ENCODE measurements at regions not wholly inside any gene's neighbourhood (a gene's known extent, or its start where the extent isn't known, plus 50 kb on each side); places are given as distances from the start of the nearest gene placed in this dataset.

DNA sequence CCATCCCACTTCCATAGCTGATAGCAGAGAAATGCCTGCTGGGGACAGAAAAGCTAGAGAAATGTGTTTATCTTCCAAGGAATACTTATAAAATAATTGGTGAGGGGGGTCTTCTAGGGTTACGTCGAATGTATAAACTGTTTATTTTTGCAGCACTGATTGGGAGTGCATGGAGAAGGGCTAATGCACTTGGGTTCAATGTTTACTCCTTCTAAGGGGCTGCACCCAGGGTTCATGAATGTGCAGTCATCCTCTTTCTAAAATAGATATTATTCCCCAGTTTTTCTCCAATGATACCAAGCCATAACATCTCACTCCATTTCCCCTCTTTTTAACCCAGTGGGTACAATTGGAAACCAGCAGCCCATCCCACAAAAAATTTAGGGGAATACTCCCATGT, 336.9 kb downstream of the ETS1 start:
- DNase-seq, result no peak

- no peak for DNase-seq
Measured at GRCh38 chr11:128246810-128247594, 340.4 kb downstream of the ETS1 start.

GRCh38 chr11:128246364-128246801, 341.0 kb downstream of the ETS1 start:
- DNase-seq, result no peak

DNA sequence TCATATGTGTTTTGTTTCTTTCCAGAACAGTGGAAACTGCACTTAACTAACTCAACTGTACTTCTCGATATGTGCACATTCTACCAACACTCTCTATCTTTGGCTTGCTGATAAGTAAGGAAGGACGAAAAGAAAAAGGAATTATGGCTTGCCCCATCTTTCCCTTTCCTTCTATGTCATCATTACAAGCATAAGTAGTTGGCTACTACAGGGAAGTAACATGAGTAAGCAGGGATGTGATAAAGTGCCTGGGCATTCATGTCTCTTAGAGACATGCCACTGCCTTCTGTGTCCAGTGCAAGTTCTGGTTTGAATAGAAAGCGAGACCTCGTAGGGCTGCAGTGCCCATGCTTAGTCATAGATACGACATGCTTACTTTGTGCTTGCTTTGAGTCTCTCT, 342.5 kb downstream of the ETS1 start:
- no peak for DNase-seq

DNA sequence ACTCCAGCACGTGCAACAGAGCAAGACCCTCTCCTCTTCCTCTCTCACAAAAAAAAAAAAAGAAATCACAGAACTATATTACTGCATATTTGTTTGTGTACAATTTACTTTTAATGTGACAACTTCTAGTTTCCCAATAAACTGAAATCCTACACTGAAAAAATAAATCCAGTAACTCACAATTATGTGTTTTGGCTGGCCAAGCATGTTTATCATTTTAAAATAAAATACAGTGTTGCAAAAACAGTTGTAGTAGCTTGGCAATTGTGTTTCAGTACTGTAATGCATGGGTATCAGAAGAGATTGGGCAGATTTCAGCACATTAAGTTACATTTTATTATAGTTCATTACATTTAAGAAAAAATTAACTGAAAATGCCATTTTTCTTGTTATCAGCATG, 344.9 kb downstream of the ETS1 start:
- DNase-seq, result no peak

DNA sequence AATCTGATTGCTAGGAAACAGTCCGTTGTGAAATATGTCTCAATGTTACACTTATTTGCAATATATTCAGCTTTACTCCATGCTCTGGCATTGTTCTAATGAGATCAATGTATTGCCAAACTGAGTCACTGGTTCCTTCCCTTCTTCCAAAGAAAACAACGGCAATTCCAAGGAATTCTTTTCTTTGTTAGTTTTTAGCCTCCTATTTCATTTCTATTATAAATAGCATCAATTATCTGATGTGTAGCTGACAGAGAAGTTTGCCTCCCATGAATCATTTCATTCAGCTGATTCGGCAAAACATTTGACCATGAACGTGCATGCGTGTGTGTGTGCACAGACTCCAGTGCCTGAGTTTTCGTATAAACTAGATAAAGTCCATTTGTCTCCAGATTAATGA, 346.8 kb downstream of the ETS1 start:
- no peak for DNase-seq

- no peak for DNase-seq
Measured at GRCh38 chr11:128239306-128239705, 348.1 kb downstream of the ETS1 start.

DNA sequence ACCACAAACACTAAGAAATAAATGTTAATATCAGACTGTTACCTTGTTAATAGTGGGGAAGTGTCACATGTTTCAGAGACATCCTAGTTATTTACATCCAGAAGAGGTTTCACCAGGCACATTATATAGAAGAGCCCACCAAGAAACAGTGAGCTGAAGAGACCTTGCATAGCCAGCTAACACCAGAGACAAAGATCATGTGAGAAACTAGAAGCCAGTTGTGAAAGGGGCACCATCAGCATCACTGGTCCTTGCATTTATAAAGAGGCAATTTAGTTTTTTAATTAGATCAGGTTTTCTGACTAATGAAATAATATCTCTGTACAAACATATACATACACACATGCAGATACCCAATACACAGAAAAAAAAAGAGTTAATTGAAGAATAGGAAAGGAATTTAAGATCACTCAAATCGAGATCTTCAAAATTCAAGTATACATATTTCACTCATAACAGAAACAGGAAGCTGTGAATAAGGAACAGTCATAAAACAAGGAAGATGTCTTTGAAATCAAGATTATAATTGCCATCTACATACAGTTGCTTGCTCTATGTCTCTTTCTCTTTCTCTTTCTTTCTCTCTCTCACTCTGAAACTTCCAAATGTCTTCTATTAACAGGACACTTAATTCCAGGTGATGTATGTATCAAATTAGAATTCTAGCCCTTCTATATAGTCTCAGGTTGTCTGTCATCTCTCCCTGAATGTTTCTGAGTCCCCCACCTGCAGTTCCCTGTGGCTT, 348.7 kb downstream of the ETS1 start:
- no peak for DNase-seq

- no peak for DNase-seq
Measured at GRCh38 chr11:128236506-128237498, 350.6 kb downstream of the ETS1 start.

DNA sequence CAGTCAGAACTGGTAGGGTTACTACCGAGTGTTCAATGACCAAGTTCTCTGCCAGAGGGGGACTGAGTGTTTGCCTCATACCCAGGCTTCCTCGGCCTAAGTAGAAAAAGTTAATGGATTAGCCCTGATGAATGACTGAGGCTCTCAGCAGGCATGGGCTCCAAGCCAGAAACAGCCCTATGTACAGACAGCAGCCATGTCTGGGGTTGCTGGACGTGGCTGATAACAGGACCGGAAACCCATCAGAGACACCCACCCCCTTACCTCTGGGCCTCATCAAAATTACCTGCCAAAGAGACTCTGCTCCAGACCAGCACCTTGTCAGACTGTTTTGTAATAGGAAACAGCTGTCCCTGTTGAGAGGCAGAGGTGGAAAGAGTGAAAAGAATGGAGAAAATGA, 351.4 kb downstream of the ETS1 start:
- DNase-seq, result no peak

GRCh38 chr11:128235426-128235825, 351.9 kb downstream of the ETS1 start:
- no peak for DNase-seq

DNA sequence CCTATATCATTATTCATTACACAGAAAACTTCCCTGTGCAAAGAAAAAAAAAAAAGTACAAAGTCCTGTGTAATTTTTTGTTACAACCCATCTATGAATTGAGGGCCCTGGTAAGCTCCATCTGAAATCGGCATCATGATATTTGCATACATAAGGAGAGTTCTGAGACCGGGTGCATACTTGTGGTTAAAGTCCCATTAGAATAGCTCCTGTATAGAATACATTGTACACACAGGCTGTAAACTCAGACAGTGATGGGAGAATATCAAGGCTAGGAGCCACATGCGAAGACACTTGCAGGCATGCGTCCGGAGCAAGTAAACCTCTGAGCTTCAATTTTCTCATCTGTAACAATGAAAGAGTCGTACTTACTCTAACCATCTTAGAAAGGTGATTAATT, 353.2 kb downstream of the ETS1 start:
- no peak for DNase-seq

- no peak for DNase-seq
Measured at GRCh38 chr11:128232588-128232987, 354.8 kb downstream of the ETS1 start.

DNA sequence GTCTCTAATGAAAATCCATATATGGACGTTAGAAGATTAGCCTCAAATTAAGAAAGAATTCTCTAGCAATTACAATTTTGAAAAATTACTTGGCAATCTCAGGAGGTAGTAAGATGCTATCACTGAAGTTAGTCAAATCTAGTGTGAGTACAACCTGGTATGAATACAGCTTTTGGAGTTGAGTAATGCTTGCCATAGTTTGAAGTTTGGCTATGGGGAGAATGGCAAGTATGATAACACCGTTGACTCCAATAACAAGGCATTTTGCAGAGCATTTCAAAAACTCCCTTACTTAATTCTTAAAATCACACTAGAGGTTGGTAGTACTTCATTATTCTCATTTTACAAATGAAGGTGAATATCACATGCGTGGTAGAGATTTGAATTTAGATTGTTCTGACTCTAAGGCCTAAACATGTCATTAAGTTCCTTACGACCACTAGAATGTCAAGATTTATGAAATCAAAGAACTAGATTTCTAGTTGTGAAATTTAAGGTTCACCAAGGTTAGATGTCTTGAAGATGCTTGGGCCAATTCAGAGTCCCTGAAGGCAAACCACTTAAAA, 355.4 kb downstream of the ETS1 start:
- no peak for DNase-seq

GRCh38 chr11:128227466-128227865, 359.9 kb downstream of the ETS1 start:
- no peak for DNase-seq

- DNase-seq, result no peak
Measured at GRCh38 chr11:128226106-128226716, 361.1 kb downstream of the ETS1 start.

DNA sequence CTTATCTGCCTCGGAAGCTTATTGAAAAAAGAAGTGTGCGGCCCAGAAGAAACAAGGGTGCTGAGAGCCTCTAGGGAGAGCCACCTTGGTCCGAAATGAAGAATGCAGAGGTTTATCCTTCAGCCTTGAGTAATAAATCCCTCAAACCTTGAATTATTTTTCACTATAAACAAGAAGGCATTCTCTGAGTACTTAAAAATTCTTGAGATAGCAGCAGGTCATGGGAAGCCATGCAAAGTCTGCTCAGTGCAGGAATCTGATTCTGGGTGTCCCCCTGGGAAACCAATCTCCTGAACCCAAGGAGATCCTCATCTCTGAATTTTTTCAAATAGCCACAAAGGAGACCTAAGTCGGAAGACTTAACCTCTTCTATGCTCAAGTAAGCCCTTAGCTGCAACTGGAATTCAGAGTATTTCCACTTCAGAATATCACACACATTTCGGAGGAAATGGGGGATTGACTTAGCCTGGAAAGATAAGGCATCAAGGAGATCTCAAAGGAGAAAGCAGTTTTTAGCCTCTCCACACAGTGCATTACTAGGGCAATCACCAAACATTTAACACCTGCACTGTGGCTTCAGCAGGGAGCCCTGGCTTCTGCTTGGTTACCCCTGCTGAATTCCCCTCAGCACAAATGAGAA, 365.0 kb downstream of the ETS1 start:
- DNase-seq, result no peak

DNA sequence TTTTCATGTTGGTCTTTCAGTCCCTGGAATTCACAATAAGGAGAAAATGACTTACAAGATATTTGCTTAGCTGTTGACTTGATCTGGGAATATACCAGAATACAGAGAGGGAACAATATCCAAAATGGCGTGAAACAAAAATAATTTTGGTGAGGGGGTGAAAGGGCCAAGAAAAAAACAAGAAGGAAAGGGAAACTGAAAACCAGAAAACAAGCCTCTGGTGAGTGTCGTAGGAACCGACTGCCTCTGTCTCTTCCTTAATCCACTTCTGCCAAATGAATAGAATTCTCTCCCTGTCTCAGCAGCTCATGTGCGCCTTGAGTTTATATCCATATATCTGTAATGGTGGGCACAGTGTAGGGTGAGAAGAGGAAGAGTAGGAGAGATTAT, 367.6 kb downstream of the ETS1 start:
- no peak for DNase-seq

DNA sequence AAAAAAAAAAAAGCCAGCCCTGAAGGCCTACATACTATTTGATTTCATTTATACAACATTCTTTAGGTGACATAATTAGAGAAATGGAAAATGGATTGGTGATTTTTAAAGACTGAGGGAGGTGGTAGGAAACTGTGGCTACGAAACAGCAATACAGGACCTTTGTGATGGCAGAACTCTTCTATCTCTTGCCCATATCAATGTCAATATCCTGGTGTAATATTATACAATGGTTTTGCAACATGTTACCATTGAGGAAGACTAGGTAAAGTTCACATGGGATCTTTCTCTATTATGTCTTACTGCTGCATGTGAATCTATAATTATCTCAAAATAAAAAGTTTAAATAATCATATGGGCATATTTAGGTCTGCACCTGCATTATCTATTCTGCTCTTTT, 371.2 kb downstream of the ETS1 start:
- DNase-seq, result no peak

DNA sequence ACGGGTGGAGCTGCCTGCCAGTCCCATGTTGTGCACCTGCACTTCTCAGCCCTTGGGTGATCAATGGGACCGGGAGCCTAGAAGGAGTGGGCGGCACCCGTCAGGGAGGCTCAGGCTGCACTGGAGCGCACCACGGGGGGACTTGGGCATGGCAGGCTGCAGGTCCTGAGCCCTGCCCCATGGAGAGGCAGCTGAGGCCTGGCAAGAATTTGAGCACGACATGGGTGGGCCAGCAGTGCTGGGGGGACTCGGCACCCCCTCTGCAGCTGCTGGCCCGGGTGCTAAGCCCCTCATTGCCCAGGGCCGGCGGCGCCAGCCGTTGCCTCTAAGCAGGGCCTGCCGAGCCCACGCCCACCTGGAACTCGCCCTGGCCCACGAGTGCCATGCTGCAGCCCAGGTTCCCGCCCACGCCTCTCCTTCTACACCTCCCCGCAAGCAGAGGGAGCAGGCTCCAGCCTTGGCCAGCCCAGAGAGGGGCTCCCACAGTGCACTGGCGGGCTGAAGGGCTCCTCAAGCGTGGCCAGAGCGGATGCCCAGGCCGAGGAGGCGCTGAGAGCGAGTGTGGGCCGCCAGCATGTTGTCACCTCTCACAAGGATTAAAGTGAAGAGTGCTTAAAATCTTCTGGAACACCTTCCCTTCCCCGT, 372.0 kb downstream of the ETS1 start:
- DNase-seq, result no peak

DNA sequence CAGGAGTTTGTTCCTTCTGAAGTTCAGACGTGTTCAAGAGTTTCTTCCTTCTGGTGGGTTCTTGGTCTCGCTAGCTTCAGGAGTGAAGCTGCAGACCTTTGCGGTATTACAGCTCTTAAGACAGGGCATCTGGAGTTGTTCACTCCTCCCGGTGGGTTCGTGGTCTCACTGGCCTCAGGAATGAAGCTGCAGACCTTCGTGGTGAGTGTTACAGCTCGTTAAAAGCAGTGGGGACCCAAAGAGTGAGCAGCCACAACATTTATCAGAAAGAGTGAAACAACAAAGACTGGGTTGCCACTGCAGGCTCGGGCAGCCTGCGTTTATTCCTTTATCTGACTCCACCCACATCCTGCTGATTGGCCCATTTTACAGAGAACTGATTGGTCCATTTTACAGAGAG, 373.1 kb downstream of the ETS1 start:
- DNase-seq, result no peak
